Endothelial cell of umbilical vein (primary cell): ENCODE measurements at regions not wholly inside any gene's neighbourhood (a gene's known extent, or its start where the extent isn't known, plus 50 kb on each side); places are given as distances from the start of the nearest gene placed in this dataset.

ENCODE experiments used
- EZH2 ChIP-seq: IDR thresholded peaks from 2 replicates; pipeline ENCODE4 v1.6.1; 2012; ENCODE audit warnings: borderline replicate concordance, low read depth, mild to moderate bottlenecking, moderate library complexity, low read length, inconsistent platforms; ENCODE audit not compliant: severe bottlenecking
- GATA2 ChIP-seq: IDR thresholded peaks from 2 replicates; pipeline ENCODE4 v1.7.0; 2011; ENCODE audit warnings: low read depth, mild to moderate bottlenecking, moderate library complexity, mixed read lengths, low read length; ENCODE audit not compliant: insufficient read length, insufficient read depth
- POLR2A ChIP-seq: IDR thresholded peaks from 2 replicates; pipeline ENCODE4 v1.6.1; 2012; ENCODE audit warnings: low read depth, mild to moderate bottlenecking, control low read depth, low read length
- POLR2AphosphoS5 ChIP-seq: IDR thresholded peaks from 2 replicates; pipeline ENCODE4 v1.6.1; 2012; ENCODE audit warnings: low read depth, mild to moderate bottlenecking, control low read depth, low read length, moderate library complexity; ENCODE audit not compliant: insufficient read depth
- TF ChIP-seq, protein P1 (sequence below), 2 donors: IDR thresholded peaks; 1 replicate in 1 of 2; 2 replicates in 1 of 2; pipeline ENCODE4 v1.5.1; 2011; ENCODE audit warnings: low read length in 2 of 2, mild to moderate bottlenecking in 2 of 2, moderate library complexity in 2 of 2, control low read depth in 1 of 2, inconsistent platforms in 1 of 2, low read depth in 1 of 2; ENCODE audit not compliant: insufficient read depth in 1 of 2; ENCODE audit errors: extremely low read depth in 1 of 2

- TF ChIP-seq EZH2 (no peak), POLR2AphosphoS5 (no peak), GATA2 (no peak), POLR2A (no peak)
- TF ChIP-seq, protein P1, sequence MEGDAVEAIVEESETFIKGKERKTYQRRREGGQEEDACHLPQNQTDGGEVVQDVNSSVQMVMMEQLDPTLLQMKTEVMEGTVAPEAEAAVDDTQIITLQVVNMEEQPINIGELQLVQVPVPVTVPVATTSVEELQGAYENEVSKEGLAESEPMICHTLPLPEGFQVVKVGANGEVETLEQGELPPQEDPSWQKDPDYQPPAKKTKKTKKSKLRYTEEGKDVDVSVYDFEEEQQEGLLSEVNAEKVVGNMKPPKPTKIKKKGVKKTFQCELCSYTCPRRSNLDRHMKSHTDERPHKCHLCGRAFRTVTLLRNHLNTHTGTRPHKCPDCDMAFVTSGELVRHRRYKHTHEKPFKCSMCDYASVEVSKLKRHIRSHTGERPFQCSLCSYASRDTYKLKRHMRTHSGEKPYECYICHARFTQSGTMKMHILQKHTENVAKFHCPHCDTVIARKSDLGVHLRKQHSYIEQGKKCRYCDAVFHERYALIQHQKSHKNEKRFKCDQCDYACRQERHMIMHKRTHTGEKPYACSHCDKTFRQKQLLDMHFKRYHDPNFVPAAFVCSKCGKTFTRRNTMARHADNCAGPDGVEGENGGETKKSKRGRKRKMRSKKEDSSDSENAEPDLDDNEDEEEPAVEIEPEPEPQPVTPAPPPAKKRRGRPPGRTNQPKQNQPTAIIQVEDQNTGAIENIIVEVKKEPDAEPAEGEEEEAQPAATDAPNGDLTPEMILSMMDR (IDR thresholded peaks at IDR 0.05; ENCODE audit: extremely low read depth in 1 of 2, insufficient read depth in 1 of 2, low read depth in 1 of 2, low read length in 2 of 2): no peak
Observed at GRCh38 chr5:3510642-3511417, 84.8 kb upstream of the IRX1 start.
